GM10248 (cell line): ENCODE measurements at regions not wholly inside any gene's neighbourhood (a gene's known extent, or its start where the extent isn't known, plus 50 kb on each side); places are given as distances from the start of the nearest gene placed in this dataset.

Source experiments
- CTCF ChIA-PET: fragments of 300-600 bp; sonication (Branson Sonifier 250); formaldehyde crosslinking; extraction: SDS; loops from one replicate; lab custom pipeline; 2021; ENCODE audit warnings: antibody characterized with exemption; lab: Yijun Ruan, JAX
- POLR2A ChIA-PET: fragments of 350-650 bp; sonication (Branson Sonifier 250); formaldehyde crosslinking; extraction: SDS; loops from one replicate; lab custom pipeline; 2020; ENCODE audit warnings: antibody characterized with exemption; lab: Yijun Ruan, JAX
- DNase-seq: peaks from one replicate; pipeline ENCODE4 v3.0.0; 2012; ENCODE audit errors: extremely low spot score
- CTCF ChIP-seq: IDR thresholded peaks from 2 replicates; pipeline ENCODE4 v1.5.1; 2012; ENCODE audit warnings: mild to moderate bottlenecking, low read depth; ENCODE audit errors: extremely low read depth, missing control alignments, control extremely low read depth

GRCh38 chr16:17643935-17644334 is 173.2 kb upstream of the XYLT1 start:
- no peak for TF ChIP-seq CTCF
- CTCF ChIA-PET: interaction anchor here (0.8 kb wide), 1 partner anchor 88 kb away, joined by 3 read pairs; no protein-coding TSS in a partner anchor
- DNase-seq: no peak
- POLR2A ChIA-PET: no interaction called here

- CTCF ChIA-PET: no interaction called here
- no peak for TF ChIP-seq CTCF
- POLR2A ChIA-PET: no interaction called here
Observed at GRCh38 chr16:17641990-17642389, 171.2 kb upstream of the XYLT1 start.

GRCh38 chr16:17638134-17638533 is 167.4 kb upstream of the XYLT1 start:
- ChIA-PET CTCF (interaction anchor here (1.3 kb wide), 1 partner anchor 10 kb away, joined by 3 read pairs; no protein-coding TSS in a partner anchor), POLR2A (no interaction called here)
- no peak for TF ChIP-seq CTCF
- DNase-seq: no peak

More at GRCh38 chr16:17641990-17642389, 171.2 kb upstream of the XYLT1 start:
- no peak for DNase-seq

- DNase-seq: no peak
- POLR2A ChIA-PET: no interaction called here
- TF ChIP-seq CTCF: no peak
- CTCF ChIA-PET: no interaction called here
Observed at GRCh38 chr16:17635183-17635582, 164.4 kb upstream of the XYLT1 start.

- ChIA-PET CTCF (interaction anchor here (0.7 kb wide), 1 partner anchor 30 kb away, joined by 3 read pairs; no protein-coding TSS in a partner anchor), POLR2A (no interaction called here)
- DNase-seq: no peak
Observed at GRCh38 chr16:17633181-17633951, 162.6 kb upstream of the XYLT1 start.

GRCh38 chr16:17632667-17633066 is 161.9 kb upstream of the XYLT1 start:
- no peak for DNase-seq
- ChIA-PET CTCF (no interaction called here), POLR2A (no interaction called here)
- no peak for TF ChIP-seq CTCF

More at GRCh38 chr16:17633181-17633951, 162.6 kb upstream of the XYLT1 start:
- TF ChIP-seq CTCF: no peak

- ChIA-PET POLR2A (no interaction called here), CTCF (no interaction called here)
- DNase-seq: no peak
- no peak for TF ChIP-seq CTCF
Observed at GRCh38 chr16:17629936-17630335, 159.2 kb upstream of the XYLT1 start.
